Ovary (tissue), 7 donors: ENCODE measurements at regions not wholly inside any gene's neighbourhood (a gene's known extent, or its start where the extent isn't known, plus 50 kb on each side); places are given as distances from the start of the nearest gene placed in this dataset.

Experiments used
- DNase-seq, 5 donors: peaks; one replicate each; pipeline ENCODE4 v3.0.0-alpha.2; 2019 to 2020
- H3K27ac ChIP-seq, 2 donors: fragments of 200-600 bp; one replicate each; pipeline versions ENCODE4 v1.5.1 to v1.8.0; 2019 to 2022
- H3K27me3 ChIP-seq: fragments of 200-600 bp; one replicate; pipeline ENCODE4 v1.8.0; 2022
- H3K36me3 ChIP-seq: fragments of 200-600 bp; sonication (generic); one replicate; pipeline ENCODE4 v1.5.1; 2019
- H3K4me1 ChIP-seq: one replicate; pipeline ENCODE4 v1.8.1; 2013; ENCODE audit warnings: mild to moderate bottlenecking, moderate library complexity; ENCODE audit not compliant: insufficient read depth
- H3K4me3 ChIP-seq: fragments of 200-600 bp; sonication (generic); one replicate; pipeline ENCODE4 v1.5.1; 2017
- H3K9me3 ChIP-seq, 2 donors: fragments of 200-600 bp in 1 of 2; sonication (generic) in 1 of 2; one replicate each; pipeline versions ENCODE4 v1.5.1 to v1.8.1; 2013 to 2019; ENCODE audit warnings: mild to moderate bottlenecking in 1 of 2, moderate library complexity in 1 of 2
- EP300 ChIP-seq: sonication (generic); formaldehyde crosslinking; IDR thresholded peaks from one replicate; pipeline ENCODE4 v1.6.1; 2017; ENCODE audit warnings: antibody characterized with exemption
- POLR2A ChIP-seq: fragments of 450-650 bp; IDR thresholded peaks from one replicate; pipeline ENCODE4 v1.6.1; 2017; ENCODE audit warnings: antibody characterized with exemption, mild to moderate bottlenecking, moderate library complexity
- WGBS, 3 donors: extraction: QIAGEN DNeasy Blood & Tissue Kit in 1 of 3; methylation state at CpG; one replicate each; pipeline versions ENCODE4 v1.1.5 to v1.1.7; 2013 to 2017; 5-methylcytosine and 5-hydroxymethylcytosine counted together
- intact Hi-C, 4 donors: fragments of 100-400 bp; cut with DNase I; formaldehyde crosslinking; loops; one replicate each; pipeline versions ENCODE4 v1.11.0 to v1.15.1; 2022 to 2023
- TF ChIP-seq, protein P1 (sequence below), 3 donors: fragments of 450-650 bp in 2 of 3; fragments of 200-600 bp in 1 of 3; IDR thresholded peaks; one replicate each; pipeline versions ENCODE4 v1.5.1 to v1.8.0; 2016 to 2022; ENCODE audit warnings: antibody characterized with exemption in 3 of 3, mild to moderate bottlenecking in 1 of 3
- donor health status: DM: no; HTN: no; CAD: no; lungs with moderate emphysema.
- donor health status: DM: no; HTN: no; CAD: no.
- donor health status: Bipolar disorder and iron deficiency.
- donor health status: DM: no; HTN: no; CAD: no.
- donor health status: DM: yes; HTN: yes; CAD: no.

DNA sequence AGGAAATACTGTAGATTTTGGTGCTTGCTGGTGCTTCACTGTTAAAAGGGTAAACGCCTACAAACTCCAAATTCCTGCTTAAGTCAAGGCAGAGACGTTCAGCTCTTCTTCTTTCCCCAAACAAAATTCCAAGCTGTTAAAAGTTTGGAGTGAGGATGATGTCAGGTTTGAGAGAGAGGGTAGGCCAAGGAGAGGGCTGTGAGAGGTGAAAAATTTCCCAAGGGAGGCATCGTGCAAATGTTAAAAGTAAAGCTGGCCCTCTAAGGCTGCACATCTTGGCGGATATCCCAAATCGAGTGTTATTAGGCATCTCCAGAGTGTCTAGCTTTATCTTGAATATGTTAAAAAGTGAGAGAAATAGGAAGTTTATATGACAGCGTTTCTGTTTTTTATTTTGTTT, 651.8 kb downstream of the QKI start:
- intact Hi-C loops, result no loop called here
- Histone ChIP-seq H3K4me3 (no peak overlapping the region), H3K9me3 (no peaks in the 10 kb centered on the region), H3K27ac (no peak overlapping the region), H3K27me3 (no peaks in the 10 kb centered on the region), H3K4me1 (no peaks in the 10 kb centered on the region), H3K36me3 (no peaks in the 10 kb centered on the region)
- TF ChIP-seq, protein P1, sequence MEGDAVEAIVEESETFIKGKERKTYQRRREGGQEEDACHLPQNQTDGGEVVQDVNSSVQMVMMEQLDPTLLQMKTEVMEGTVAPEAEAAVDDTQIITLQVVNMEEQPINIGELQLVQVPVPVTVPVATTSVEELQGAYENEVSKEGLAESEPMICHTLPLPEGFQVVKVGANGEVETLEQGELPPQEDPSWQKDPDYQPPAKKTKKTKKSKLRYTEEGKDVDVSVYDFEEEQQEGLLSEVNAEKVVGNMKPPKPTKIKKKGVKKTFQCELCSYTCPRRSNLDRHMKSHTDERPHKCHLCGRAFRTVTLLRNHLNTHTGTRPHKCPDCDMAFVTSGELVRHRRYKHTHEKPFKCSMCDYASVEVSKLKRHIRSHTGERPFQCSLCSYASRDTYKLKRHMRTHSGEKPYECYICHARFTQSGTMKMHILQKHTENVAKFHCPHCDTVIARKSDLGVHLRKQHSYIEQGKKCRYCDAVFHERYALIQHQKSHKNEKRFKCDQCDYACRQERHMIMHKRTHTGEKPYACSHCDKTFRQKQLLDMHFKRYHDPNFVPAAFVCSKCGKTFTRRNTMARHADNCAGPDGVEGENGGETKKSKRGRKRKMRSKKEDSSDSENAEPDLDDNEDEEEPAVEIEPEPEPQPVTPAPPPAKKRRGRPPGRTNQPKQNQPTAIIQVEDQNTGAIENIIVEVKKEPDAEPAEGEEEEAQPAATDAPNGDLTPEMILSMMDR (IDR thresholded peaks at IDR 0.05), result no peak
- TF ChIP-seq EP300 (no peak), POLR2A (no peak)
- WGBS, 3 donors, result 36 to 48% (median 43%) methylated on average over 6 of the region's 6 CpGs
- DNase-seq, result no peak

DNA sequence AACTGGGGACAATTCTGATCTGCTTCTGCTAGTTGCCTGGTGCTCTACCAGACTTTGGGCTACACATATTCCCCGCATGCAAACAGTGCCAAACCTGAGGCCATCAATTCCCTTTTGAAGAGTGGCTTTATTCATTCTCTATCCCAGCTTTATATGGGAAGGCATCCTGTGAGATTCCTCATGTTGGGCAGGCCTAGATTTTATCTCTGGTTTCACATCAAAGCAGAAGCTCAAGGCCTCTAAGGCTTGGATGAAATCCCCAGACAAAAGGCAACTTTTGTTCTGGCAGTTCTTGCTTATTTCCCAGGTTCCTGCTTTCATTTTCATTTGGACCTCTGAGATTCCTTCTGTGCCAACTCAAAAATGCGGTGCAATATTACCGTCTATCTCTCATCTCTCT, 648.8 kb downstream of the QKI start:
- Histone ChIP-seq H3K27me3 (no peaks in the 10 kb centered on the region), H3K9me3 (no peaks in the 10 kb centered on the region), H3K4me3 (no peak overlapping the region), H3K36me3 (no peaks in the 10 kb centered on the region), H3K27ac (no peak overlapping the region), H3K4me1 (no peaks in the 10 kb centered on the region)
- WGBS, 3 donors, result 69 to 80% (median 74%) methylated on average over 3 of the region's 3 CpGs
- intact Hi-C loops, result no loop called here
- TF ChIP-seq, protein P1 (IDR thresholded peaks at IDR 0.05), result no peak
- no peak for TF ChIP-seq POLR2A
- DNase-seq, result no peak

GRCh38 chr6:164062872-164063271, 648.4 kb downstream of the QKI start:
- Histone ChIP-seq H3K4me3 (no peak overlapping the region), H3K9me3 (no peaks in the 10 kb centered on the region), H3K27ac (no peak overlapping the region), H3K4me1 (no peaks in the 10 kb centered on the region), H3K27me3 (no peaks in the 10 kb centered on the region), H3K36me3 (no peaks in the 10 kb centered on the region)
- WGBS, 3 donors, result 78 to 91% (median 87%) methylated on average over 5 of the region's 5 CpGs
- TF ChIP-seq POLR2A, result no peak
- TF ChIP-seq, protein P1 (IDR thresholded peaks at IDR 0.05), result no peak
- no peak for TF ChIP-seq EP300
- DNase-seq, result no peak
- intact Hi-C loops, result no loop called here

- Histone ChIP-seq H3K27ac (no peak overlapping the region), H3K4me3 (no peak overlapping the region), H3K27me3 (no peaks in the 10 kb centered on the region), H3K36me3 (no peaks in the 10 kb centered on the region), H3K9me3 (no peaks in the 10 kb centered on the region), H3K4me1 (no peaks in the 10 kb centered on the region)
- TF ChIP-seq, protein P1 (IDR thresholded peaks at IDR 0.05), result no peak
- TF ChIP-seq POLR2A (no peak), EP300 (no peak)
- DNase-seq, result no peak
- intact Hi-C loops, result no loop called here
- WGBS, 3 donors, result 79 to 88% (median 81%) methylated on average over 5 of the region's 5 CpGs
These were observed 643.4 kb downstream of the QKI start for GRCh38 chr6:164057876-164058275.

DNA sequence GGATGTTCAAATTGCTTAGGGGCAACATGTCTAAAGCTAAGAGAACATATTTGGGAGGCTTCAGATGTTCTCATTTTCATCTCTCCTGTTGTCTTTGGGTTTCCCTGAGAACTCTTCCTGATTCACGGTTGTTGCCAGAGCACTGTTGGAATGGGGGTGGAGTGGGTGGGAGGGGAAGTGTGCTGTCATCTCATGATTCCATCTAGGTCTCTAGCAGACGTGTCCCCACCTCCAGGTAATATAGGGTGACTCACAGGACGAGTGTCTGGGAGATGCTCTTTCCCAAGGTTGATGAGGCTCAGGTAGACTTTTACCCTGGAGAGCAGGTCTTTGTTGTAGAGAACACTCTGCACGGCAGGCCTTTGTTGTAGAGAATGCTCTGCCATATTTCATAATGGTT, 636.9 kb downstream of the QKI start:
- intact Hi-C loops, result loop anchor here in 1 of 4 donors (5.0 kb wide), 1 partner anchor 194 kb away; no protein-coding TSS in a partner anchor
- WGBS, 3 donors, result 62 to 78% (median 68%) methylated on average over 4 of the region's 4 CpGs

More for the DNA sequence above, 636.9 kb downstream of the QKI start:
- Histone ChIP-seq H3K4me3 (no peak overlapping the region), H3K4me1 (no peaks in the 10 kb centered on the region), H3K27ac (no peak overlapping the region), H3K36me3 (no peaks in the 10 kb centered on the region), H3K27me3 (no peaks in the 10 kb centered on the region), H3K9me3 (no peaks in the 10 kb centered on the region)
- TF ChIP-seq, protein P1 (IDR thresholded peaks at IDR 0.05), result no peak
- TF ChIP-seq EP300 (no peak), POLR2A (no peak)
- DNase-seq, result no peak
